ENCODE measurements at regions not wholly inside any gene's neighbourhood (a gene's known extent, or its start where the extent isn't known, plus 50 kb on each side); places are given as distances from the start of the nearest gene placed in this dataset.

- DNase-seq (ENCODE audit: low spot score): no peak
These were observed 91.9 kb upstream of the RESF1 start for GRCh38 chr12:31867292-31867691.

DNA sequence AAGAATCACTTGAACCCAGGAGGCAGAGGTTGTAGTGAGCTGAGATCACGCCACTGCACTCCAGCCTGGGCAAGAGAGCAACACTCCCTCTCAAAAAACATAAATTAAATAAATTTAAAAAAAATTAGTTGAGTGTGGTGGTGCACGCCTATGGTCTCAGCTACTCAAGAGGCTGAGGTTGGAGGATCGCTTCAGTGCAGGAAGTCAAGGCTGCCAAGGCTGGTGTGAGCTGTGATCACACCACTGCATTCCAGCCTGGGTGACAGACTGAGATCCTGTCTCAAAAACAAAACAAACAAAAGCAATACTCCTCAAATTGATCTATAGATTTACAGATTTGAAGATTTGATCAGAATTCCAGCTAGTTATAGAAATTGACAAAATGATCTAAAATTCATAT is 92.7 kb upstream of the RESF1 start:
- no peak for DNase-seq (ENCODE audit: low spot score)

DNA sequence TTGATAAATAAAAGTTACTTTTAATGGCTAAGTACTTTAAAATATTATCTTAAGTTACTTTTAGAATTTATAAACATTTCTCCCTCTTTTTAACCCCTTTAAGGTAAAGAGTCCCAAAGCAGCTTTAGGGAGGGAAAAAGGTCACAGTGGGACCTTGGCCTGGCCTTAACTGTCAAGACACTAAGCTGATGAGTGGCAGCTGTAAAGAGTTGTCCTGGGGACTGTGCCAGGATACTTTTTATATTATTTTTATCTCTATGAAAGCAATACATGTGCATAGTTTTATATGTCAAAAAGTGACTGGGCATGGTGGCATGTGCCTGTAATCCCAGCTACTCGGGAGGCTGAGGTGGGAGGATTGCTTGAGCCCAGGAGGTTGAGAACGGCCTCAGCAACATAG is 94.2 kb upstream of the RESF1 start:
- no peak for DNase-seq (ENCODE audit: low spot score)

GRCh38 chr12:31861360-31861759 is 97.9 kb upstream of the RESF1 start:
- DNase-seq (ENCODE audit: low spot score): no peak

- DNase-seq (ENCODE audit: low spot score): no peak
These were observed 98.8 kb upstream of the RESF1 start for GRCh38 chr12:31860401-31860800.

DNA sequence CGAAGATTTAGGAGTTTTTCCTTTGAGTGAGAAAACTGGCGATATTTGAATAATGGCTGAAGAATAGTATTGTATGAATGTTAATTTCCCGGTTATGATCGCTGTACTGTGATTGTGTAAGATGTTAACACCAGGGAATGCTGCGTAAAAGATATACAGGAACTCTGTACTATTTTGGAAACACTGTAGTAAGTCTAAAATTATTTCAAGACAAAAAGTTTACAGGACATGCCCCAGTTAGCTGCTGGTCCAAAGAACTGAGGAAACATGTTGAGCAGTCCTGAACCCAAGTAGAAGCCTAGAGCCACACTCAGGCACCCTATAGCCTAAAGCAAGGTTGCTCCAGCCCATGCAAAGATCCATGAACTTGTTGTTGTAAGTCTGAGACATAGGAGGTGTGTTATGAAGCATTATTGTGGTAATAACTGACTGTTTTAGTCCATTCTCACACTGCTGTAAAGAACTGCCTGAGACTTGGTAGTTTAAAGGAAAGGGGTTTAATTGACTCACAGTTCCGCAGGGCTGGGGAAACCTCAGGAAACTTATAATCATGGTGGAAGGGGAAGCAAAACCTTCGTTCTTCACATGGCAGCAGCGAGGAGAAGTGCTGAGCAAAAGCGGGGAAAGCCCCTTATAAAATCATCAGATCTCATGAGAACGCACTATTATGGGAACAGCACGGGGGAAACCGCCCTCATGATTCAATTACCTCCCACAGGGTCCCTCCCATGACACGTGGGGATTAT is 99.8 kb upstream of the RESF1 start:
- DNase-seq (ENCODE audit: low spot score): no peak

GRCh38 chr12:31855427-31855826 is 103.8 kb upstream of the RESF1 start:
- no peak for DNase-seq (ENCODE audit: low spot score)

DNA sequence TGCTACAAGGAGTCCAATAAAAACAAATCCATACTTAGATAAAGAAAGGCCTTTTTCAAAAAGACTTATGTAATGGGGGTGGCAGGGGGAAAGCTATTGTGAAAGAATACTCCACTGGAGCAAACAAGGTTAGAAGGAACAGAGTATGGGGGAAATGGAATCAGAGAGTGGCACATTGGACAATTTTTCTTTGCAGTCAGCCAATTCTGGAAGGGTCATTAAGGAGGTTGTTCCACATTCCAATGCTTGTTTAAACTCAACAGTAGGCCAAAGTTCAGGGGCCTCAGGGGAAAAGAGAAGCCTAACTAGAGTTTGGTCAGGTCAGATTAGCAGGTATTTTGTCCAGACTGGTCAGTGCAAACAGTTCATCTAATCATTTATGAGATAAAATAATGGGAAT is 105.2 kb upstream of the RESF1 start:
- no peak for DNase-seq (ENCODE audit: low spot score)

GRCh38 chr12:31853520-31853919 is 105.7 kb upstream of the RESF1 start:
- DNase-seq (ENCODE audit: low spot score): no peak

- no peak for DNase-seq (ENCODE audit: low spot score)
These were observed 108.9 kb upstream of the RESF1 start for GRCh38 chr12:31850268-31850667.

DNA sequence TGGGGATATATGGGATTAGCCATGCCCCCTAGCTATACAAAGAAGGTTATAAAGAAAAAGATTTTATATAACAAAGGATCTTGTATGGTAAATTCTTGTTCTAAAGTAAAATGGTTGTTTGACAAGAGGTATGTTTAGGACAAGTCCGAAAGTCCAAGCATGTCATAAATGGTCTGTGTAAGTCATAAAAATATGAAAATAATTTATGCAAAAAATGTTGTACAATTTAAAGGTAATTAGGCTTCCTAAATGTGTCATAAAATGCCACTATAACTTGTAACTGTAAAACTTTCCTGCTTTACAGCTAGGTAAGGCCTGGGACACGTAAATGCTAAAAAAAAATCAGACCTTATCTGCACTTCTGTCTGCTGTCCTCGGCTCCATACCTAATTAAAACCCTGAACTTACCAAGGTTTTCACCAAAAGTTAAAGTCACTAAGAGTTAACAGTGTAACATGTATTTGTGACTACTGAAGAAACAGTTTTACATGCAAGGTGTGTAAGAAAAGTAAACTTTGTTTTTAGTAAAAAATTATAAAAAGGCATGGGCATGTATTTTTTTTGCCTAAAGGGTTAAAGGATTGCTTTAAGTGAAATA is 110.0 kb upstream of the RESF1 start:
- DNase-seq (ENCODE audit: low spot score): no peak

DNA sequence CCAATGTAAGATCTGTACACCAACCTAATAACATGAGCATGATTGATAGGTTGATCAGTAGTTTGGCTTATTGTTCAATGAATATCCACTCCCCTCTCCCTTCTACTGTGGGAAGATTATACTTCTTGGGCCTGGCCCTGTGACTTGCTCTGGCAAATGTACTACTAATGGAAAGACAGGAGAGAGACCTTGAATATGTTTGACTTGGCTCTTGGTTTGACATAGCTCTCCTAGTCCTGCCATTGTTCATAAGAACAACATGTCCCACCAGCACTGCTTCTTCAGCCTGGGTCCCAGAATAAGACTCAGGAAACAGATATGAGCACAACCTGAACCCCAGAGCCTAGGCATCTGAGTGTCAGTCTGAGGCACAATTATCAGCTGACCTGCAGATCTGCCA is 112.8 kb upstream of the RESF1 start:
- DNase-seq (ENCODE audit: low spot score): no peak

GRCh38 chr12:31845613-31846322 is 113.4 kb upstream of the RESF1 start:
- DNase-seq (ENCODE audit: low spot score): no peak

- no peak for DNase-seq (ENCODE audit: low spot score)
These were observed 114.7 kb upstream of the AMN1 start for GRCh38 chr12:31843398-31844095.

- DNase-seq (ENCODE audit: low spot score): no peak
These were observed 109.1 kb upstream of the AMN1 start for GRCh38 chr12:31837913-31838312.

- no peak for DNase-seq (ENCODE audit: low spot score)
These were observed 106.6 kb upstream of the AMN1 start for GRCh38 chr12:31835276-31835882.

GRCh38 chr12:31834150-31834549 is 105.3 kb upstream of the AMN1 start:
- no peak for DNase-seq (ENCODE audit: low spot score)

DNA sequence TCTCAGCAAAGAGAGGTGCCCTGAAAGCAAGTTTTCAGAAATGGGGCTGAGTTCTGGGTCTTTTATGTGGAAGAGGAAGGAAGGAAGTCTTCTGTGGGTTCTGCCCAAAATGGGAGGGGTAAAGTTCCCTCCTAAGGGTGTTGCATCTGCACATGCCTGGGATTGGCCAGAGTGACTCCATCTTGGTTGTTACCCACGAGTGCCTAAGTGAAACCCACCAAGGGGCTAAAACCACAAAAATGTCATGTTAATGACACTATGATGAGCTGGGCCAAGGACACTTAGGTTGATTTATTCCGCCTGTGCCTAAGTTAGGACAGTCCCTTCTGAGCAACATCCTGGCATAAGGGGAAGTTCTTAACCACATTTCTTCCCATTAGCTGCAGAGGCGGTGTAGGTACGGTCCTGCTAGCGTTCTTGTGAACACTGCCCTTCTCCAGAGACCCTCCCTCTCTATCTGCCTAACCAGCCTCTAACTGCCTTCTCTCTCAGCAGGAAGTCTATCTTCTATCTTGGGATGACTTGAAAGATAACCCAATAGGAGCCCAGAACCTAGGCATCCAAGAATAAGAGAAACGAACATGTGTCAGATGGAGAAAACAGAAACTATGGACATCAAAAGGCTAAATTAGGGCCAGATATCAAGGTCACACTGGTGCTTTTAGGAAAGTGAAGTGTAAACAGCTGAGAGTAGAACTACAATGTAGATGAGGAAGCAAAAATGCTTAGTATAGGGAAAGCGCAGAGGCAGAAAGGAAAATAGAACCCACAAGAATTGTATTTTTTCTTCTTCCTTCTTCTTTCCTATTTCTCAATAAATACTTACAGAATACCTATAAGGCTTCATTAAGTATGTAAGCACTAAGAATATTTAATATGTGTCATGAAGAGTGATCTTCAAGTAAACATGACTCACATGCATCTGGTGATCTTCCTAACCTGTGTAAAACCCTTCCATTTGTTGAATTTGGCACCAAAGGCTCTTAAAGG is 104.2 kb upstream of the AMN1 start:
- DNase-seq (ENCODE audit: low spot score): no peak

GRCh38 chr12:31828071-31828470 is 99.2 kb upstream of the AMN1 start:
- DNase-seq (ENCODE audit: low spot score): no peak

DNA sequence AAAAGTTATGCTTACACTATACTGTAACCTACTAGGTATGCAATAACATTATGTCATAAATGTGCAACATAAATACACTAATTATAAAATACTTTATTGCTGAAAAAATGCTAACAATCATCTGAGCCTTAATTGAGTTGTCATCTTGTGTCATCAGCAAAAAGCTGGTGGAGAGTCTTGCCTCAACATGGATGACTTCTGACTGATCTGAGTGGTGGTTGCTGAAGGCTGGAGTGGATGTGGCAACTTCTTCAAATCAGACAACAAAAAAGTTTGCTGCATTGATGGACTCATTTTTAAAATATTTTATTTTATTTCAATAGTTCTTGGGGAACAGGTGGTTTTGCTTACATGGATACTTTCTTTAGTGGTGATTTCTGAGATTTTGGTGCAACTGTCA is 93.9 kb upstream of the AMN1 start:
- no peak for DNase-seq (ENCODE audit: low spot score)

DNA sequence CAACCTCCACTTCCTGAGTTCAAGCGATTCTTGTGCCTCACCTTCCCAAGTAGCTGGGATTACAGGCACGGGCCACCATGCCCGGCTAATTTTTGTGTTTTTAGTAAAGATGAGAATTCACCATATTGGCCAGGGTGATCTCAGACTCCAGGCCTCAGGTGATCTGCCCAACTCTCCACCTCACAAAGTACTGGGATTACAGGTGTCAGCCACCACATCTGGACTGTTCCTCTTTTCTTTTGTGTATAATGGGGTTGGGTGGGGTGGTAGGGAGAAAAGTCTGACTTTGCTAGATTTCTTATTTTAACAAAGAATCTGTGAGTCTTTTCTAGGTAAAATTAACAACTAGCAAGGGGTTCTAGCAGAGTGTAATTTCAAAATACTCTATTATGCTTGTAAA is 92.7 kb upstream of the AMN1 start:
- no peak for DNase-seq (ENCODE audit: low spot score)

Measured in AG08396 (cell line).